ENCODE measurements at regions not wholly inside any gene's neighbourhood (a gene's known extent, or its start where the extent isn't known, plus 50 kb on each side); places are given as distances from the start of the nearest gene placed in this dataset.
A peak's percentile ranks its signal among the peaks of the same experiment; 100 is the strongest.
"Not testable (repeated sequence)": the region's sequence is repeated elsewhere in the genome, so short reads cannot be mapped to it uniquely, and the experiment has no call there.

DNA sequence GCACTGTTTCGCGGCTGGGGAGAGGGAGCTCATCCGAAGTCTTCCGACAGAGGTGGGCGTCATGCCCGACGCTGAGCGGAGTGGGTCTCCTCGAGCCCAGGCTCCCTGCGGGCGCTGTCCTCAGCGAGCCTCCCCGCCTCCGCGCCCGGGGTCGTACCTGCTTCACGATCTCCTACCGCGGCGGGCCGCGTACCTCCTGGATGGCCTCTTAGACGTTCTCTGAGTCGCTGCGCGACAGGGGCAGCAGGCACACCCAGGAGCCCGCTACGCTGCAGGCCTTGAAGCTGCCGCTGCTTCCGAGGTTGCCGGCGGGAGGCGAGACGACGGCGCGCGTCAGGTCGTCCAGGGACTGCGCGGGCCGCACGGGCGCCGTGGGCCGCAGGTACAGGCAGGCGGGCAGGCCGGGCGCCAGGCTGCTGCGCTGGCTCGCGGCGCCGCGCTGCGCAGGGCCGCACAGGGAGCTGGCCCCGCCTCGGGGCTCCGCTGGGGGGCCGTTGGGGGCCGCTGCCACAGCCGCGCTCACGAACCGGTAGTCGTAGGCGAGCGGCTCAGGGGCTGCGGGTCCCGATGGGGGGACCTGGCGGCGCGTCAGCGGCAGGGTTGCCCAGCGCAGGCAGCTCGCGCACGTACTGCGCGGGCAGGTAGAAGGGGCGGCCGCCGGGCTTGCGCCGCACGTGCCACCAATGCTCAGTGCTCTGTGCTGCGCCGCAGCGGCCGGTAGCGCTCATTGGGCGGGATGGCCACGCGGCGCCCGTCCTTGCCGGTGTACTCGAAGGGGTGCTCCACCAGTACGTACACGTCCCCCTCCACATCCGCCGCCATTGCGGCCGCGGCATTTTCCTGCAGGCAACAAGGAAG is 116.4 kb upstream of the SMURF2 start:
- TF ChIP-seq, protein P1, sequence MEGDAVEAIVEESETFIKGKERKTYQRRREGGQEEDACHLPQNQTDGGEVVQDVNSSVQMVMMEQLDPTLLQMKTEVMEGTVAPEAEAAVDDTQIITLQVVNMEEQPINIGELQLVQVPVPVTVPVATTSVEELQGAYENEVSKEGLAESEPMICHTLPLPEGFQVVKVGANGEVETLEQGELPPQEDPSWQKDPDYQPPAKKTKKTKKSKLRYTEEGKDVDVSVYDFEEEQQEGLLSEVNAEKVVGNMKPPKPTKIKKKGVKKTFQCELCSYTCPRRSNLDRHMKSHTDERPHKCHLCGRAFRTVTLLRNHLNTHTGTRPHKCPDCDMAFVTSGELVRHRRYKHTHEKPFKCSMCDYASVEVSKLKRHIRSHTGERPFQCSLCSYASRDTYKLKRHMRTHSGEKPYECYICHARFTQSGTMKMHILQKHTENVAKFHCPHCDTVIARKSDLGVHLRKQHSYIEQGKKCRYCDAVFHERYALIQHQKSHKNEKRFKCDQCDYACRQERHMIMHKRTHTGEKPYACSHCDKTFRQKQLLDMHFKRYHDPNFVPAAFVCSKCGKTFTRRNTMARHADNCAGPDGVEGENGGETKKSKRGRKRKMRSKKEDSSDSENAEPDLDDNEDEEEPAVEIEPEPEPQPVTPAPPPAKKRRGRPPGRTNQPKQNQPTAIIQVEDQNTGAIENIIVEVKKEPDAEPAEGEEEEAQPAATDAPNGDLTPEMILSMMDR (IDR thresholded peaks at IDR 0.05) = no peak
- peaks cover 35% of the 10 kb centered on the region for H3K4me1 Mint-ChIP-seq (ENCODE audit: low read depth)
- H3K4me3 Mint-ChIP-seq (ENCODE audit: unreplicated experiment) = peak overlapping the region; percentile 44
- no peak for DNase-seq (ENCODE audit: low spot score)
- H3K36me3 Mint-ChIP-seq (ENCODE audit: low read depth) = no peaks in the 10 kb centered on the region
- H3K27me3 Mint-ChIP-seq (ENCODE audit: low read depth) = peaks cover 9% of the 10 kb centered on the region
- H3K9me3 Mint-ChIP-seq (ENCODE audit: low read depth) = no peaks in the 10 kb centered on the region
- no peak overlapping the region for H3K27ac Mint-ChIP-seq (ENCODE audit: unreplicated experiment)

- Mint-ChIP-seq H3K4me1 (ENCODE audit: low read depth) (peaks cover 35% of the 10 kb centered on the region), H3K36me3 (ENCODE audit: low read depth) (no peaks in the 10 kb centered on the region), H3K27ac (ENCODE audit: unreplicated experiment) (no peak overlapping the region), H3K4me3 (ENCODE audit: unreplicated experiment) (peak overlapping the region; percentile 35), H3K27me3 (ENCODE audit: low read depth) (peaks cover 9% of the 10 kb centered on the region), H3K9me3 (ENCODE audit: low read depth) (no peaks in the 10 kb centered on the region)
- TF ChIP-seq, protein P1 (IDR thresholded peaks at IDR 0.05) = no peak
- no peak for DNase-seq (ENCODE audit: low spot score)
These were observed 115.5 kb upstream of the SMURF2 start for GRCh38 chr17:64777415-64778239.

- not testable (repeated sequence) for H3K36me3 Mint-ChIP-seq (ENCODE audit: low read depth); DNase-seq (ENCODE audit: low spot score); H3K27ac Mint-ChIP-seq (ENCODE audit: unreplicated experiment); H3K9me3 Mint-ChIP-seq (ENCODE audit: low read depth); H3K27me3 Mint-ChIP-seq (ENCODE audit: low read depth)
- H3K4me3 Mint-ChIP-seq (ENCODE audit: unreplicated experiment) = peak overlapping the region; percentile 35
- TF ChIP-seq, protein P1 (IDR thresholded peaks at IDR 0.05) = peak; percentile 89
- H3K4me1 Mint-ChIP-seq (ENCODE audit: low read depth) = peaks cover 29% of the 10 kb centered on the region
These were observed 114.8 kb upstream of the SMURF2 start for GRCh38 chr17:64776720-64777414.

GRCh38 chr17:64775701-64776570 is 113.8 kb upstream of the SMURF2 start:
- Mint-ChIP-seq H3K9me3 (ENCODE audit: low read depth) (no peaks in the 10 kb centered on the region), H3K36me3 (ENCODE audit: low read depth) (no peaks in the 10 kb centered on the region), H3K27ac (ENCODE audit: unreplicated experiment) (no peak overlapping the region), H3K4me1 (ENCODE audit: low read depth) (peaks cover 23% of the 10 kb centered on the region), H3K4me3 (ENCODE audit: unreplicated experiment) (no peak overlapping the region), H3K27me3 (ENCODE audit: low read depth) (peaks cover 7% of the 10 kb centered on the region)
- DNase-seq (ENCODE audit: low spot score) = no peak
- TF ChIP-seq, protein P1 (IDR thresholded peaks at IDR 0.05) = no peak
